Thyroid gland (tissue), 4 donors: ENCODE measurements at regions not wholly inside any gene's neighbourhood (a gene's known extent, or its start where the extent isn't known, plus 50 kb on each side); places are given as distances from the start of the nearest gene placed in this dataset.

ENCODE experiments used
- CTCF ChIP-seq, 6 experiments: fragments of 200-600 bp in 3 of 6; fragments of 450-650 bp in 3 of 6; sonication (generic) in 3 of 6; IDR thresholded peaks; one replicate each; pipeline ENCODE4 v1.5.1; 2016 to 2019; ENCODE audit warnings: antibody characterized with exemption in 6 of 6, mild to moderate bottlenecking in 2 of 6, inconsistent platforms in 1 of 6, moderate library complexity in 1 of 6
- POLR2A ChIP-seq, 2 donors: fragments of 450-650 bp; IDR thresholded peaks; one replicate each; pipeline ENCODE4 v1.6.1; 2017; ENCODE audit warnings: antibody characterized with exemption in 2 of 2, mild to moderate bottlenecking in 2 of 2, moderate library complexity in 1 of 2

DNA sequence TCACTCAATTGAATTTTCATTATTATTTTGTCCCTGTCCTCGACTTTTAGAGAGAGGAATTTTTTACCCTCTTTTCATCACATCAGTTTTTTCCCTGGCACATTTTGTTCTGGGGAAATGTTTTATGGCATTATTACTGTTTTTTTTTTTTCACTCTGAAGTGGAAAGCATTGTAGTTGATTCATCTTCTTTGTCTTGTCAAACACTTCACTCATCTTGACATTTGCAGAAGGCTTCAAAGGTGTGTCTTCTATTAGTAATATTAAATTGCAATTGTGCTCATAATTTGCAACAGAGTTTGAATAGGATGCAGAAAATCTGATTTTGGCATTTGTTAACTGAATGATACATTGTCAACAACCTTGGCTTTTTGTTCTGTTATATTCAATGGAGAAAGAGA lies 545.4 kb upstream of the ARX start:
- TF ChIP-seq CTCF (IDR thresholded peaks at IDR 0.05) (no peak), POLR2A (IDR thresholded peaks at IDR 0.05) (no peak)
